OCI-LY7 (cell line): ENCODE measurements at regions not wholly inside any gene's neighbourhood (a gene's known extent, or its start where the extent isn't known, plus 50 kb on each side); places are given as distances from the start of the nearest gene placed in this dataset.

Experiments
- EZH2phosphoT487 ChIP-seq: fragments of 200-600 bp; sonication (generic); IDR thresholded peaks from 2 replicates; pipeline ENCODE4 v1.6.1; 2018; ENCODE audit warnings: low read depth, borderline replicate concordance, mild to moderate bottlenecking, mixed run types, antibody characterized with exemption, low read length, moderate library complexity, mixed read lengths
- TF ChIP-seq, protein P1 (sequence below): fragments of 200-600 bp; sonication (generic); conservative IDR thresholded peaks from 2 replicates; pipeline ENCODE4 v1.5.1; 2014; ENCODE audit warnings: mild to moderate bottlenecking, antibody characterized with exemption, low read length, moderate library complexity, mixed read lengths

DNA sequence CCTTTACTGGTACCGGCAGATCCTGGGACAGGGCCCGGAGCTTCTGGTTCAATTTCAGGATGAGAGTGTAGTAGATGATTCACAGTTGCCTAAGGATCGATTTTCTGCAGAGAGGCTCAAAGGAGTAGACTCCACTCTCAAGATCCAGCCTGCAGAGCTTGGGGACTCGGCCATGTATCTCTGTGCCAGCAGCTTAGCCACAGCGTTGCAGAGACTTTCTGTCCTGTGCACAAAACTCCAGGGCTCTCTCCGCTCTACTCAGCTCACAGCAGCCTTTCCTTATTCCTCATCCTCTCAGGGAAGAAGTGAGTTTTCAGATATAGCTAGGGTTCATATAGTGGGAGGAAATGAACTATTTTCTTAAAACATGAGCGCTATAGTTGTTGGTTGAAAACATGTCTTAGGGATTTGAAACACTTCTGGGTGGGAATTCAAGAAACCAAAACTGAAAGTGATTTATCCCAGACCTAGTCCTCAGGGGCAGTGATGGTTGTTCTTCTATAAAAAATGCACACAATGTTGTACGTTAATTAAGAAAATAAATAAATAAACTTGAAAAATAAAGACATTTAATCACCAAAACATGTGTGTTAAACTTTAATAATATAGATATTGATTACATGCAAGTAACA is 150.2 kb upstream of the PRSS58 start:
- TF ChIP-seq, protein P1, sequence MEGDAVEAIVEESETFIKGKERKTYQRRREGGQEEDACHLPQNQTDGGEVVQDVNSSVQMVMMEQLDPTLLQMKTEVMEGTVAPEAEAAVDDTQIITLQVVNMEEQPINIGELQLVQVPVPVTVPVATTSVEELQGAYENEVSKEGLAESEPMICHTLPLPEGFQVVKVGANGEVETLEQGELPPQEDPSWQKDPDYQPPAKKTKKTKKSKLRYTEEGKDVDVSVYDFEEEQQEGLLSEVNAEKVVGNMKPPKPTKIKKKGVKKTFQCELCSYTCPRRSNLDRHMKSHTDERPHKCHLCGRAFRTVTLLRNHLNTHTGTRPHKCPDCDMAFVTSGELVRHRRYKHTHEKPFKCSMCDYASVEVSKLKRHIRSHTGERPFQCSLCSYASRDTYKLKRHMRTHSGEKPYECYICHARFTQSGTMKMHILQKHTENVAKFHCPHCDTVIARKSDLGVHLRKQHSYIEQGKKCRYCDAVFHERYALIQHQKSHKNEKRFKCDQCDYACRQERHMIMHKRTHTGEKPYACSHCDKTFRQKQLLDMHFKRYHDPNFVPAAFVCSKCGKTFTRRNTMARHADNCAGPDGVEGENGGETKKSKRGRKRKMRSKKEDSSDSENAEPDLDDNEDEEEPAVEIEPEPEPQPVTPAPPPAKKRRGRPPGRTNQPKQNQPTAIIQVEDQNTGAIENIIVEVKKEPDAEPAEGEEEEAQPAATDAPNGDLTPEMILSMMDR = no peak
- no peak for TF ChIP-seq EZH2phosphoT487
